NCI-H1092 treated with DMSO at 0.1 percent for 48 hours (cell line): ENCODE measurements at regions not wholly inside any gene's neighbourhood (a gene's known extent, or its start where the extent isn't known, plus 50 kb on each side); places are given as distances from the start of the nearest gene placed in this dataset.
"Not testable (repeated sequence)": the region's sequence is repeated elsewhere in the genome, so short reads cannot be mapped to it uniquely, and the experiment has no call there.

Experiments used
- DNase-seq: peaks from one replicate; lab custom pipeline; 2025; lab: John Stamatoyannopoulos, UW

DNA sequence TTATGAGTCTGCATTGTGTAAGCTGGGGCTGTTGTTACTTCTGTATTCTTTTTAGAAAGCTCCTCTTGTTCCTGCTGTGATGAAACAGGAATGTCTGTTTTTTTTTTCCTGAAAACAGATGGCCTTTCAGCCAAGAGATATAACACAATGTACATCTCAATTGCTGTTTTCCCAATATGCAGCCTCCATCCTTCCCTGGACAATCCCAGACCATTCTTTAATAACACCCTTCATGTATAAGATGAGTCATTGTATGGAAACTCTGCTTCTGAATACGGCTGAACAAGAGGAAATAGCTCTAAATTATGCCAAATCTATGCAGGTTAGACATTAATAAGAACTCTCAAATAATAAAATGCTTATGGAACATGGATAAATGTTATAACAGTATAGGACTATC is 60.2 kb upstream of the LRRC4C start:
- no peak for DNase-seq

DNA sequence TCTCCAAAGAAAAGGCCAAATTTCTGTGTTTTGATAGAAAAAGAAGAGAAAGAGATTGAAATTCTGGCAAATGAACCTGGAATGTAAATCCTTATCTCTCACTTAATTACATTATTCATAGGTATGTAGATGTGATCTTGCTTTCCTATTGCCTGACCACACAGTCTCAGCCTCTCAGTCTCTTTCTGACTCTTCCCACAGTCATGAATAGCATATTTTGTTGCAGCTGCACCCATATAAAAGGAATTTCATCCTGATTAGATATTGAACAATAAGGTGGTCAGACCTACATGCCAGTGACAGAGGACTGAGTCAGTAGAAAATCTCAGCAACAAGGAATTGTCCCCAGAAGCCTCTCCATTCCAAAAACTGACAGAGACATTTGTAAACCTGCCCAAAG is 62.9 kb upstream of the LRRC4C start:
- no peak for DNase-seq

DNA sequence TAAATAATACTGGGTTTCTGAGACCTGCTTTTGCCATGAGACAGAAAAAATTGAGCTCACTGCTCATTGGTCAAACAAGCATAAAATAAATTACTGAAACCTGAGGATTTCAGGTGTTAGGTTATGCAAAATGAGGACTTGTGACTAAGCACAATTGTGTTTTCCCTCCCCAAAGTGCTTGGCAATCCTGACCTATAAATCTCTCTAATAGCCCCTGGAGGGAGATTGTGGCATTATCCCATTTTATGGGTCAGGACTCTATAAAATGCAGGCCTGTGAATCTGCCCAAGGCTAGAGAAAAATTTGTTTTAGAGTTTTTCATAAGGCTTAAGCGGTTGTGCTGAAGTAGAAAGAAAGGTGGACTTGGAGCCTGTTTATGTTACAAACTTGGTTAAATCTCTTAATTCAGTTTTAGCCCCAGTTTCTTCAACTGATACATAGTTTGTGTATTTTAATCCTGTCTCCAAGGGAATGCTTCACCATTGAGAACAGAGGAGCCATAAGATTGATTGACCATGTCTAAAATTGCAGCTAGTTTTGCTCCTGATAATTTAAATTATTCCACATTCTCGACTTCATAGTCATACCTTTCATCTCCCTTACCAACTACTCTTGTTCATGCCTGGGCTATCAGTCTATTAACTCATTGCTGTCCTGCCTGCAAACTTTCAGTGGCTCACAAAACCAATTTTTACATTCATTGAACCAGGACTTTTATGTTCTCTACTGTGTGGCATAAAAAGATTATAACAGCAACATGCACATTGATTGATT is 63.6 kb upstream of the LRRC4C start:
- no peak for DNase-seq

DNA sequence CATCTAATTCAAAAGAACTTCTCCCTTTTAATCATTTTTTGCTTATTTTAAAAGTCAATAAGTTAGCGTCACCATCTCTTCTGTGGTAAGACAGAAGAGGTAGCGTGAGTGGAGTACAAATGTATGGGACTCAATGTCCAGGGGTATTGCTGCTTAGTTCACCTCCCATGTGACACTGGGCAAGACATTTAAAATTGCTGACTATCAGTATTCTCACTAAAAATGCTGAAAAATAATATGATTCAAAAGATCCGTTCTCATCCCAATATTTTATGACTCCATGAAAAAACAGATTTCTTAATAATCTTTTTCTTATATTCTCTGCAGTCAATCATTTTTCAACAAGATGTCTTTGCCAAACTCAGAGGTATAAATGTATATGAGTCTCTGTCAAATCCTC is 68.1 kb upstream of the LRRC4C start:
- no peak for DNase-seq

DNA sequence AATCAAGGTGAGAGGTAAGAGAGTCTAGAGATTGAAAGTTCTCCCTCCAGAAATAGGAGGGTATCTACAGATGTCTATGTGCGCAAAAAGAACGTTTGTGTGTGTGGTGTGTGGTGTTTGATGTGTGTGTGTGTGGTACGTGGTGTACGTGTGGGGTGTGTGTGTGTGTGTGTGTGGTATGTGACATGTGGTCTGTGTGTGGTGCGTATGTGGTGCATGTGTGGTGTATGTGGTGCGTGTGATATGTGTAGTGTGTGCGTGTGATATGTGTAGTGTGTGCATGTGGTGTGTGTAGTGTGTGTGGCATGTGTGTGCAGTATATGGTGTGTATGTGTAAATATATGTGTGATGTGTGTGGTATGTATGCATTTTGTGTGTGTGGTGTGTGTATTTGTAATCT is 73.0 kb upstream of the LRRC4C start:
- no peak for DNase-seq

DNA sequence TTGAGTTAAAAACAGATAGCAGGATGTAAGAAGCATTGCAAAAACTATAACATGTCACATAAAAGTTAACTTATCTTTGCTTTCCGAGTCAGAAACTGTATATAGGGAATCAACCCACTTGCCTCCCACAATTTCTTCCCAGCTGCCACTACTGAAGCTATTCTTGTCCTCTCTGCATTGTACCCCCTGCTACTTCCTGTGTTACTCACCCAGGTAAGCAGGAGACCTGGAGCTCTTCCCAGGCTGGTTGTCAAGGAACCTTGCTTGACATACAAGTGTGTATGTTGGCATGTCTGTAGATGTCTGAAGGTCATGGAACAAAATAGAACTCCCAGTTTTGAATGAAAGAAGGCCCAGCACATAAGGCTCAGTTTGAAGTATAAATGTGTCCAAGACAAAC is 74.3 kb upstream of the LRRC4C start:
- DNase-seq: no peak

DNA sequence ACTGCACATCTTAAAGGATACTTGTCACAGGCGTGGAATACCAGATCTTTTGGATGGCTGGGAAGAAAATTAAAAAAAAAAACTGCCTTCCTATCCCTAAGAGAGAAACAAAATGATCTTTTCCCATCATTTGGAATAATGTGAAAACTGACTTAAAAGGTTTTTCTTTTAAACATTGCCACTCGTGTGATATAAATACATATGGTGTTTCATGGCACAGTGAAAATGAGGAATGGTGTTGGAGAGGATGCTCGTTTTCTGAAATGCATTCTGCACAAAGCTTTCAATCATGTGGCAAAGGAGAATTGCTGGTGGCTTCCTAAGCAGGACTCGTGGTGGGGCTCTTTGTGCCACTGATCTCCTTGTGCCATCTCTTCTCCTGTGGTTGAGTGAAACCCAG is 74.9 kb upstream of the LRRC4C start:
- DNase-seq: no peak

DNA sequence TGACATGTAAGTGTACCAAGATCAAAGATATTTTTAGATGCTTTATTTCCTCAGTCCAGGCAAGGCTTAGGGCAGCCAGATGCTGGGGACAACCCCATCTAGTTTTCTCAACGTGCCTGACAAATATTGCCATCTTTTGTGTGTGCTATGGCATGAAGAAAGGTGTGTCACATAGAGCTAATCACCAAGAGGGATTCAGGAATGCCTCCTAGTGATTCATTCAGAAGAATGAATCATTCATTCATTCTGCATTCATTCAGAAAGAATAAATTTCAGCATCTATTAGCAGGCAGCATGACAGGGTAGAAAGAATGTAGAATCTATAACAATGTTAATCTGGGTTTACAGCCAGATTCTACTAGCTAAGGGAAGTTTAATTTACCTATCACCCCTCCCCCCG is 75.4 kb upstream of the LRRC4C start:
- no peak for DNase-seq

DNA sequence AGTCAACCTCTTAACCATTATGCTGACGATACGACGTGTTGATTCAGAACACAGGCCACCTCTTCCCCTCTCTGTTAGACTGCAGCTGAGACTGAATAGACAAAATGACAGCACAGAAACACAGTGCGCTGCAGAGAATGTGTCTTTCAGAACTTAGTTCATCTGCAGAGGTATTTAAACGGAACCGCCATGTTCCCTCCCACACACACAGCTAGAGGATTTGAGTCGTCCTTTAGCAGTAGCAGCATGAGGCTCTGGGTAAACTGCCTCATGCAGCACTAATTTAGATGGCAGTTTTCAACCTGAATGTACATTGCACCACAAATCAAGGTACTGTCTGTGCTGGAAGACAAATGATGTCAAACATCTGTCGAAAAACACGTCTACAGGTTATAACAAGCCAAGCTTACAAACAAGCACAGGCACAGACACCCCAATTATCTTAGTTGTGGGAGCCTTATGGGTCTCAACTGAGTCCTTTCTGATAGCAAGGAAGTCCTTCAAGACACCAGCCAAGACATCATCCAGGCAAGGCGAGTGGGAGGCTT is 76.6 kb upstream of the LRRC4C start:
- no peak for DNase-seq

DNA sequence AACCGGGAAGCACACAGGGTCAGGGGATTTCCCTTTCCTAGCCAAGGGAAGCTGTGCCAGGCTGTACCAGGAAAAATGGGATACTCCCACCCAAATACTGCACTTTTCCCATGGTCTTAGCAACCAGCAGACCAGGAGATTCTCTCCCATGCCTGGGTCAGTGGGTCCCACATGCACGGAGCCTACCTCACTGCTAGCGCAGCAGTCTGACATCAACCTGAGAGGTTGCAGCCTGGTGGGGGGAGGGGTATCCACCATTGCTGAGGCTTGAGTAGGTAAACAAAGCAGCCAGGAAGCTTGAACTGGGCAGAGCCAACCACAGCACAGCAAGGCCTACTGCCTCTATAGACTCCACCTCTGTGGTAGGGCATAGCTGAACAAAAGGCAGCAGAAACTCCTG is 85.5 kb upstream of the LRRC4C start:
- DNase-seq: not testable (repeated sequence)

DNA sequence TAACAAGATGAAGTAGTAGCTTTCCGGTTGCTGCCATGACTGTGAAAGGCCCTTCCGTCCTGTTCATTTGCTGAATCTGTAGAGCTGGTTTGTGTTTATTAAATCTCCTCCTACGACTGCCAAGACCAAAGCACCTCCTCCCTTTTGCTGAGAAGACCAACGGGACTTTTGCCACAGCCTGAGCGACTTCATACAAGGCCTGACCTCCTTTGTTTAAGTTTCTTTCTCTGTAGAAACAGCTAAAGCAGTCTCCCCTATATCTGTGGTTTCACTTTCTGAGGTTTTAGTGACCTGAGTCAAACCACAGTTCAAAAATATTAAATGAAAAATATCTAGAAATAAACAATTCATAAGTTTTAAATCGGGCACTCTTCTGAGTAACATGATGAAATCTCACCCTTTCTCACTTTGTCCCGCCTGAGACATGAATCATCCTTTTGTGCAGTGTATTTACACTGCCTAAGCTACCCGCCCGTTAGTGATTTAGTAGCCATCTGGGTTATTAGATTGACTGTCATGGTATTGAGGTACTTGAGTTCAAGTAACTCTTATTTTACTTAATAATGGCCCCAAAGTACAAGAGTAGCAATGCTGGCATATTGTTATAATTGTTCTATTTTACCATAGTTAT is 119.1 kb upstream of the LRRC4C start:
- no peak for DNase-seq

DNA sequence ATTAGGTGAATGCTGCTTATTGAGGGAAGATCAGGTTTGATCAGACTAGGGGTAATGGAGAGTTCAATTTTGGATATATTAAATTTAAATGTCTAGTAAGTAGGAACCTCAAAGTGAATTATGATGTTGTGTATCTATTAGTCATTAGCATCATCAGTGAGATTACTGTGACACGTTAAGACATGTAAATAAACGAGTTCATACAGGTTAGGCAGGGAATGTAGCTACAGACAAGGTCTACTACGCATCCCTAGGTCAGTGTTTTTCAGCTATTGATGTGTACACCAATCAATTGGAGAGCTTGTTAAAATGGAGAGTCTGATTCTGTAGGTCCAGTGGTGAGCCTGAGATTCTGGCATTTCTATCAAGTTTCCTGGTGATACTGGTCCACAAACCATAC is 120.1 kb upstream of the LRRC4C start:
- no peak for DNase-seq

DNA sequence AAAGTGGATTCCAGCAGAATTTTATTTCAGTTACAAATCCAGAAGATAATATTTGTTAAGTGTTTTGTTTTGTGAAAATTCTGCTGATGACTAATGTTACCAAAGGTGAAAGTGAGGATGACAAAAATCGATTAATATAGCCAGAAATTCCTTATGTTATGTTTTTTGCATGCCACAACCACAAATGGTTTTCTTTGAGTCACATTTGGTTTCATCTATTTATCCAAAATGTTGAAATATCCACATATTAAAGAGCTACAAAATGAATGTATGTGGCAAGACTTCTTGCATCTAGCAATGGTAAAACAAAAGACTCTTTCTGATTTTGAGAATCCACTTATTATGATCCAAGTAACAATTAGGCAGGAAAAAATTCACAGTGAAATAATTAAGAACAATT is 150.1 kb upstream of the LRRC4C start:
- no peak for DNase-seq

DNA sequence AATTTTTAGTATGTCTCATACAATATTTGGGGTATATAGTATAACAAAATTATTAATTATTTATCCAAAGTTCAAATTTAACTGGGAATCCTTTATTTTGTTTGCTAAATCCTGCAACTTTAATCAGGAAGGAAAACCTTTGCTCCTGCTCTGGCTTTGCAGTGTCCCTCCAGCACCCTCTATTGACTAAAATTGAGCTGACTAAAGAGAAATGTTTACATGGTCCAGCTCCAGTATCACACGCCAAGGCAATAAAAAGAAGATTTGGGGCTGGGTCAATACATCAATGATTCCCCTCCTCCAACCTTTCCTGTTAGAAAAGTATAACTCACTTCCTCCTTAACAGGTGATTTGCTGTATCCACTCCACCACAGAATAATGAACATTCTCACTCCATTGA is 153.0 kb upstream of the LRRC4C start:
- no peak for DNase-seq

DNA sequence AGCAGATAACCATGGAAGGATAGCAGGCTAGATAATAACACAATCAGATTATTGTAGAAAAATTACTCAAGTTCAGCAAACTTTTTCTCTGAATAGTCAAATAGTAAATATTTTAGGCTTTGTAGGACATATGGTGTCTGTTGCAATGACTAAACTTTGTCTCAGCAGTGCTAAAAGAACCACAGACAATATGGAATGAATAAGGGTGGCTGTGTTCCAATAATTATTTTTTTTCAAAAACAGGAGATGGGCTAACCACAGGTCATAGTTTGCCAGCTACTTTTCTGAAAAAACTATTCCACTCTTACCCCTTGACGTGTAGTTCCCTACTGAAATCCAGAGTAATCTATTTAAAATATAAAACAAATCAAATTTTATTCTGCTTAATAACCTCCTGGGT is 153.9 kb upstream of the LRRC4C start:
- no peak for DNase-seq

DNA sequence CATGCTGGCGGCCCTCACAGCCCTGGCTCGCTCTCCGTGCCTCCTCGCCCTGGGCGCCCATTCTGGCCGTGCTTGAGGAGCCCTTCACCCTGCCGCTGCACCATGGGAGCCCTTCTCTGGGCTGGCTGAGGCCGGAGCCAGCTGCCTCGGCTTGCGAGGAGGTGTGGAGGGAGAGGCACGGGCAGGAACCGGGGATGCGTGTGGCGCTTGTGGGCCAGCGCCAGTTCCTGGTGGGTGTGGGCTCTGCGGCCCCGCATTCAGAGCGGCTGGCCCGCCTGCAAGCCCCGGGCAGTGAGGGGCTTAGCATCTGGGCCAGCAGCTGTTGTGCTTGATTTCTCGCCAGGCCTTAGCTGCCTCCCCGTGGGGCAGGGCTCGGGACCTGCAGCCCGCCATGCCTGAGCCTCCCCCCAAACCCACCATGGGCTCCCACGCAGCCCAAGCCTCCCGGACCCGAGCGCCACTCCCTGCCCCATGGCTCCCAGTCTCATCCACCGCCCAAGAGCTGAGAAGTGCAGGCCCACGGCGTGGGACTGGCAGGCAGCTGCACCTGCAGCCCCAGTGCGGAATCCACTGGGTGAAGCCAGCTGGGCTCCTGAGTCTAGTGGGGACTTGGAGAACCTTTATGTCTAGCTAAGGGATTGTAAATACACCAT is 163.4 kb upstream of the LRRC4C start:
- no peak for DNase-seq

DNA sequence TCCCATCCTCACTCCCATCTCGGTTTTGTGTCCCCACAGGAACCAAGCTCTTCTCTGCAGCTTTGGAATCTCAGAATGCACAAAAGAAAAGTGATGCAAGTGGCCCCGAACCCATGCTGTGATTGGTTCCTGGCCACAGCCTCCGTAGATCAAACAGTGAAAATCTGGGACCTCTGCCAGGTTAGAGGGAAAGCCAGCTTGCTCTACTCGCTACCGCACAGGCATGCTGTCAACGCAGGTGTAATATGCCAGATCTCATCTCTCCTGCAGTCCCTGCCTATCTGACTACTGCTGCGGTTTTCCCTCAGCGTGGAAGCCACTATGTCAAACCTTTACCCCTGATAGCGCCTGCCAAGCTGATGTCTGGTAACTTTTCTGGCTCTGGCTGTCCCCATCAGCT is 200.5 kb upstream of the LRRC4C start:
- no peak for DNase-seq

DNA sequence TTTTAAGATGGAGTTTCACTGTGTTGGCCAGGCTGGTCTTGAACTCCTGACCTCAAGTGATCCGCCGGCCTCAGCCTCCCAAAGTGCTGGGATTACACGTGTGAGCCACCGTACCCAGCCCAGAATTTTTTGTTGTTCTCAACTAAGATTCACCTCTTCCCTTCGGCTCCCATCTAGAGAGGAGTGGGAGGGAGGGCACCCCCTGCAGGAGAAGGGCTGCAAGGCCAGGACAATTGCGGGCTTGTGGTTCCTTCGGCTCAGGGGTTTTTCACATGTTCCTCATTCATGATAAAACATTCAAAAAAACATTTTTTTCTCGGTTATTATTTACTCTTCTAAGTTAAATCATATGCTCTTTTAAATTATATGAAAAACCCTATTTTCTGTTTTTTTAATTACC is 201.1 kb upstream of the LRRC4C start:
- no peak for DNase-seq

DNA sequence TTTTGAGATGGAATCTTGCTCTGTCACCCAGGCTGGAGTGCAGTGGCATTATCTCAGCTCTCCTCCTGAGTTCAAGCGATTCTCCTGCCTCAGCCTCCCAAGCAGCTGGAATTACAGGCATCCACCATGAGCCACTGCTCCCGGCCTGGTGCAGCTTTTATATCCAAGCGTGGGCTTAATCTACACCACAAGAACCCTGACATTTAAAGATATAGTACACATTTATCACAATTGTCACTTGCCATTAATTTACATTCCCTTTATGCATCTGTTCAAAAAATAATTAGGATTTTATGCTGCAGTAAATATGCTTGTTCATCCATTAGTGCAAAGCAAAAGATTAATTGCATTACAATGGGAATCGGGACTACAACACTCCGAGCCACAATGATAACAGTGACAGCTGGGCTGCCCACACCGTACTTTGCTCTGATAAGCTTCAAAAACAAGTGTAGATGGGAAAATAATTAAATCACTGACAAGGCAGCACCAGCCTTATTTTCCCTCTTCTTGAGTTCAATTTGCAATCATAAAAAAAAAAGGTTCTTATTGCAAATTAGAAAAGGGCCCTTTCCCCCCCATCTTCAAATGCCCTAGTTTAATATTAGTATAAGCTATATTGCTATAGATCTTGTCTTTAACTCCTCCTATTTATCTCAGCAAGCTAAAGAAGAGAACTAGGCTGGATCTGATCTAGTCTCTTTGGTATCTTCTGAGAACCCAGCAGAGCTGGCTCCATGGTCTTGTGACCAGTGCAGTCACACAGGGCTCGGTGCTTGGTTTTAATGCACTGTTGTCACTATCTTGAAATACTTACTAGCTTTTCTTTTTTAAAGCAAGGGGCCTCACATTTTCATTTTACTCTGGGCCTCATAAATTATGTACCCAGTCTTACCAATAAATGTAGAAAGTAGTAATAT is 206.2 kb upstream of the LRRC4C start:
- no peak for DNase-seq

DNA sequence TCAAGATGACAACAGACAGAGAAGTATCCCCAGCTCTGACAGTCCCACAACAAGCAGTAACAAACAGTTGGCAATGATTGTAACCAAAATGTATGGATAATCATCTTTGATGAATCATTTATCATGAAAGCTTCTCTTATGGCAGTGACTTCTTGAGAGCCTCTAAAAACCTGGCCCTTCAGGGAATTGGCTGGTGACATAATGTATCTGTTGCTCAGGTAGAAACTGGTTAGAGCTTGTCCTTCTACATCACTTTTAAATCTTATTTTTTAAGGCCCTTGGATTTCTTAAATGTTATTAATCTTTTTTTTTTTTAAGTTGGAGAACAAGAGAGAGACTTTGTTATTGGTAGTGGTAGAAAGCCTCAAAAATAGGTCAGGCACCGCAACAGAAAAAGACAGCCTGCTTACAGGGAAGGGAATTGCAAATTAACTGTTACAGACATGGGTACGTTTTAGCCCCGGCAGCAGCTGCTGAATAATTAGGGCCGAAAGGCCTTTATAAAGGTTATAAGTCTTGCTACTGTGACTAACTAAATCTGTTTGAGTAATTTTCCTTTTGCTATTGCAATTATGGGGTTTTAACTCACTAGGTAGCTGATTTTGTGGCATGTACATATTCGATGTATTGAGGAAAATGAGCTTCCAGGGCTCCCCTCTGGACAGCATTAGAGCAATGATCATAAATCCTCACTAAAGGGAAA is 207.7 kb upstream of the LRRC4C start:
- DNase-seq: no peak

DNA sequence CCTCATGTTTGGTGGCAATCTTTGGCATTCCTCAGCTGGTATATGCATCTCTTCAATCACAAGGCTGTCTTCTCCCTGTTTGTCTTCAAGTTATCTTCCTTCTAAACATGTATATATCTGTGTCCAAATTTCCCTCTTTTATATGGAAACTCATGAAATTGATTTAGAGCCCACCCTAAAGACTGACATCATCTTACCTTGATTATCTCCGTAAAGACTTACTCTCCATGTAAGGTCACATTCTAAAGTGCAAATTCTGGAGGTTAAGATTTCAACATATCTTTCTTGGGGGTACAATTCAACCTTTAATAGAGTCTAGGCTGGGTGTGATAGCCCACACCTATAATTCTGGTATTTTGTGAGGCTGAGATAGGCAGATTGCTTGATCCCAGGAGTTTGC is 215.8 kb upstream of the LRRC4C start:
- DNase-seq: no peak

DNA sequence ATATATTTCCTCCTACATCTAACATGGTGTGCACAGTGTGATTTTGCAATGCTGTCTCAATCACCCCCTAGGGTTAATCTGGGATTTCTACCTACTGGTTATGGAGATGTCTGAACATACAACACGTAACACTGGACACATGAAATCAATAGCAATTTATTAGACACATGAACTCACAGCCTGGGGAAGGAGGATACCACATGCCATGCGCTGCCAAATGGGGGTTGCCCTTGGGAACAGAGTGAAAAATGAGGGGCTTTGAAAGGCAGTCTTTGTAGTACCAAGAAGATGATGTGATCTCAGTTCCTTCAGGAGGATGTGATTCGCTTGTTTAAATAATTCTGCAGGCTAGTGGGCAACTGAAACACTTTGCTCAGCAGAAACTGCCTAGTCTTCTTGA is 253.6 kb upstream of the LRRC4C start:
- no peak for DNase-seq
